HEK293 (cell line): ENCODE measurements at regions not wholly inside any gene's neighbourhood (a gene's known extent, or its start where the extent isn't known, plus 50 kb on each side); places are given as distances from the start of the nearest gene placed in this dataset.

Experiments
- KLF16 ChIP-seq: fragments of 450-650 bp; formaldehyde crosslinking; IDR thresholded peaks from 2 replicates; pipeline ENCODE4 v1.5.1; 2017; ENCODE audit warnings: missing biosample characterization, missing genetic modification characterization
- ZBTB21 ChIP-seq: fragments of 450-650 bp; formaldehyde crosslinking; IDR thresholded peaks from 2 replicates; pipeline ENCODE4 v1.5.1; 2017; ENCODE audit warnings: missing biosample characterization, missing genetic modification characterization
- ZBTB49 ChIP-seq: fragments of 450-650 bp; formaldehyde crosslinking; IDR thresholded peaks from 2 replicates; pipeline ENCODE4 v1.5.1; 2016; ENCODE audit warnings: missing biosample characterization, missing genetic modification characterization, low read depth
- ZBTB7A ChIP-seq: fragments of 450-650 bp; formaldehyde crosslinking; IDR thresholded peaks from 2 replicates; pipeline ENCODE4 v1.5.1; 2016; ENCODE audit warnings: low read depth, missing biosample characterization, missing genetic modification characterization
- ZNF202 ChIP-seq: fragments of 450-650 bp; formaldehyde crosslinking; IDR thresholded peaks from 2 replicates; pipeline ENCODE4 v1.5.1; 2016; ENCODE audit warnings: missing biosample characterization, missing genetic modification characterization, borderline replicate concordance
- ZNF248 ChIP-seq: fragments of 450-650 bp; formaldehyde crosslinking; IDR thresholded peaks from 2 replicates; pipeline ENCODE4 v1.5.1; 2017; ENCODE audit warnings: missing biosample characterization, missing genetic modification characterization
- ZNF398 ChIP-seq: fragments of 450-650 bp; formaldehyde crosslinking; IDR thresholded peaks from 2 replicates; pipeline ENCODE4 v1.5.1; 2017; ENCODE audit warnings: missing biosample characterization, missing genetic modification characterization
- ZNF629 ChIP-seq: fragments of 450-650 bp; formaldehyde crosslinking; IDR thresholded peaks from 2 replicates; pipeline ENCODE4 v1.5.1; 2017; ENCODE audit warnings: missing biosample characterization, missing genetic modification characterization
- ZNF704 ChIP-seq: fragments of 450-650 bp; formaldehyde crosslinking; IDR thresholded peaks from 2 replicates; pipeline ENCODE4 v1.5.1; 2016; ENCODE audit warnings: missing biosample characterization, missing genetic modification characterization
- ZNF791 ChIP-seq: fragments of 450-650 bp; formaldehyde crosslinking; IDR thresholded peaks from 2 replicates; pipeline ENCODE4 v1.5.1; 2016; ENCODE audit warnings: missing biosample characterization, missing genetic modification characterization
- TF ChIP-seq, protein P1 (sequence below): fragments of 450-650 bp; formaldehyde crosslinking; IDR thresholded peaks from 2 replicates; pipeline ENCODE4 v1.5.1; 2016; ENCODE audit warnings: missing biosample characterization, missing genetic modification characterization

DNA sequence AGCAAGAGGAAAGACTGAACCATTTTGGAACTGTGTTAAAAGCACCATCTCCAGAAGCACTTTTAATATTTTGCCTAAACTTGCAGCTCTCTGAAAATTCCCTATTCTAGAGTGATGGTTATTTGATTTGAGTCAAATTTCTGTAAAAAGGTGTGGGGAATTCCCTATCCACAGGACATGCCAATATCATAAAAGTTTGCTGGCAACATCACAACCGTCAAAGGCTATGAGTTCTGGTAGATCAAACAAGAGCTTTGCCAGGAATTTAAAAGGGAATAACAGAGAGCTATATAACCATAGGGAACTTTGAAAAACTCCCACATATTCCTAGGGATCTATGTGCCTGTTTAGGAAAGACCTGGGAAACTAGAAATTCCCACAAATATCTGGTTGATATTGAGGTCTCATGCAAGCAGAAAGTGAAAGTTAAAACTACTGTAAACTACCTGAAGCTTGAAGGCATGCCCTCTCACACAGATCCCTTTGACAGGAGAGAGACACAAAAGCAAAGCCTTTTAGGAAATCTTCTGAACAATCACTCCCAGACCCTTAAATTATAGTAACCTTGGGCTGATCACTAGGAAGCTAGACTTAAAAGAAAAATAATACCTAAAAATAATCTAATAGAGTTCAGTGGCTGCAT, 549.9 kb downstream of the ANXA1 start:
- TF ChIP-seq ZNF398 (tag by site-specific recombination): no peak
- TF ChIP-seq ZNF629 (tag by site-specific recombination): no peak
- no peak for TF ChIP-seq ZBTB49
- TF ChIP-seq, protein P1, sequence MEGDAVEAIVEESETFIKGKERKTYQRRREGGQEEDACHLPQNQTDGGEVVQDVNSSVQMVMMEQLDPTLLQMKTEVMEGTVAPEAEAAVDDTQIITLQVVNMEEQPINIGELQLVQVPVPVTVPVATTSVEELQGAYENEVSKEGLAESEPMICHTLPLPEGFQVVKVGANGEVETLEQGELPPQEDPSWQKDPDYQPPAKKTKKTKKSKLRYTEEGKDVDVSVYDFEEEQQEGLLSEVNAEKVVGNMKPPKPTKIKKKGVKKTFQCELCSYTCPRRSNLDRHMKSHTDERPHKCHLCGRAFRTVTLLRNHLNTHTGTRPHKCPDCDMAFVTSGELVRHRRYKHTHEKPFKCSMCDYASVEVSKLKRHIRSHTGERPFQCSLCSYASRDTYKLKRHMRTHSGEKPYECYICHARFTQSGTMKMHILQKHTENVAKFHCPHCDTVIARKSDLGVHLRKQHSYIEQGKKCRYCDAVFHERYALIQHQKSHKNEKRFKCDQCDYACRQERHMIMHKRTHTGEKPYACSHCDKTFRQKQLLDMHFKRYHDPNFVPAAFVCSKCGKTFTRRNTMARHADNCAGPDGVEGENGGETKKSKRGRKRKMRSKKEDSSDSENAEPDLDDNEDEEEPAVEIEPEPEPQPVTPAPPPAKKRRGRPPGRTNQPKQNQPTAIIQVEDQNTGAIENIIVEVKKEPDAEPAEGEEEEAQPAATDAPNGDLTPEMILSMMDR (tag by site-specific recombination): no peak
- no peak for TF ChIP-seq ZNF791 (tag by site-specific recombination)
- TF ChIP-seq ZBTB7A (tag by site-specific recombination): no peak
- TF ChIP-seq ZNF248 (tag by site-specific recombination): no peak
- no peak for TF ChIP-seq KLF16 (tag by site-specific recombination)
- TF ChIP-seq ZNF202 (tag by site-specific recombination): no peak
- no peak for TF ChIP-seq ZNF704 (tag by site-specific recombination)
- TF ChIP-seq ZBTB21 (tag by site-specific recombination): no peak
